Liver (tissue), 8 donors: ENCODE measurements at regions not wholly inside any gene's neighbourhood (a gene's known extent, or its start where the extent isn't known, plus 50 kb on each side); places are given as distances from the start of the nearest gene placed in this dataset.

Experiments used
- DNase-seq: peaks from one replicate; pipeline ENCODE4 v3.0.0-alpha.2; 2017; ENCODE audit warnings: low spot score
- H3K27ac ChIP-seq, 2 donors: one replicate each; pipeline ENCODE4 v1.7.0; 2013; ENCODE audit warnings: inconsistent platforms in 2 of 2, low read length in 2 of 2, control low read depth in 1 of 2, low read depth in 1 of 2, mild to moderate bottlenecking in 1 of 2
- H3K27me3 ChIP-seq, 4 donors: one replicate each; pipeline versions ENCODE4 v1.6.1 to v1.7.0; 2013; ENCODE audit warnings: low read length in 3 of 4, inconsistent platforms in 1 of 4, mild to moderate bottlenecking in 1 of 4, moderate library complexity in 1 of 4; ENCODE audit not compliant: control insufficient read depth in 4 of 4, insufficient read depth in 4 of 4
- H3K36me3 ChIP-seq, 4 donors: one replicate each; pipeline versions ENCODE4 v1.6.1 to v1.7.0; 2013; ENCODE audit warnings: low read length in 3 of 4, mild to moderate bottlenecking in 3 of 4, low read depth in 1 of 4, moderate library complexity in 1 of 4; ENCODE audit not compliant: control insufficient read depth in 4 of 4, insufficient read depth in 3 of 4
- H3K4me1 ChIP-seq, 4 donors: one replicate each; pipeline versions ENCODE4 v1.6.1 to v1.7.0; 2013; ENCODE audit warnings: low read length in 3 of 4, mild to moderate bottlenecking in 3 of 4, moderate library complexity in 1 of 4; ENCODE audit not compliant: control insufficient read depth in 4 of 4, insufficient read depth in 4 of 4
- H3K4me3 ChIP-seq, 3 donors: one replicate each; pipeline versions ENCODE4 v1.6.1 to v1.7.0; 2013; ENCODE audit warnings: low read length in 3 of 3, control low read depth in 1 of 3, low read depth in 1 of 3, mild to moderate bottlenecking in 1 of 3
- H3K9ac ChIP-seq, 2 donors: one replicate each; pipeline ENCODE4 v1.7.0; 2013; ENCODE audit warnings: low read length in 2 of 2, mild to moderate bottlenecking in 2 of 2, moderate library complexity in 2 of 2, control low read depth in 1 of 2, low read depth in 1 of 2
- H3K9me3 ChIP-seq, 4 donors: one replicate each; pipeline versions ENCODE4 v1.6.1 to v1.7.0; 2013; ENCODE audit warnings: low read length in 3 of 4; ENCODE audit not compliant: control insufficient read depth in 4 of 4
- ATF3 ChIP-seq: IDR thresholded peaks from 2 replicates; pipeline ENCODE4 v1.6.1; 2016; ENCODE audit warnings: antibody characterized with exemption
- CTCF ChIP-seq: fragments of 150-350 bp; IDR thresholded peaks from 2 replicates; pipeline ENCODE4 v1.5.1; 2017; ENCODE audit warnings: improper control_type of control experiment, low read depth, low read length; ENCODE audit not compliant: missing input control
- EGR1 ChIP-seq, 2 donors: IDR thresholded peaks; 2 replicates each; pipeline ENCODE4 v1.6.1; 2016 to 2018; ENCODE audit warnings: antibody characterized with exemption in 2 of 2, low read depth in 2 of 2
- FOXA1 ChIP-seq: IDR thresholded peaks from 2 replicates; pipeline ENCODE4 v1.6.1; 2016; ENCODE audit warnings: antibody characterized with exemption
- FOXA2 ChIP-seq: IDR thresholded peaks from 2 replicates; pipeline ENCODE4 v1.6.1; 2016; ENCODE audit warnings: antibody characterized with exemption
- GABPA ChIP-seq, 2 donors: IDR thresholded peaks in 1 of 2; conservative IDR thresholded peaks in 1 of 2; 2 replicates each; pipeline ENCODE4 v1.6.1; 2016; ENCODE audit warnings: antibody characterized with exemption in 2 of 2, mild to moderate bottlenecking in 1 of 2, moderate library complexity in 1 of 2
- JUND ChIP-seq, 2 donors: IDR thresholded peaks; 2 replicates each; pipeline ENCODE4 v1.6.1; 2016; ENCODE audit warnings: antibody characterized with exemption in 2 of 2
- NR2F2 ChIP-seq: IDR thresholded peaks from 2 replicates; pipeline ENCODE4 v1.6.1; 2016; ENCODE audit warnings: antibody characterized with exemption
- RAD21 ChIP-seq, 2 donors: IDR thresholded peaks; 2 replicates each; pipeline ENCODE4 v1.6.1; 2016; ENCODE audit warnings: antibody characterized with exemption in 2 of 2, mild to moderate bottlenecking in 2 of 2
- RXRA ChIP-seq, 2 donors: IDR thresholded peaks; 2 replicates each; pipeline ENCODE4 v1.6.1; 2017 to 2018; ENCODE audit warnings: antibody characterized with exemption in 2 of 2, mild to moderate bottlenecking in 1 of 2
- SP1 ChIP-seq: IDR thresholded peaks from 2 replicates; pipeline ENCODE4 v1.6.1; 2018; ENCODE audit warnings: antibody characterized with exemption, mild to moderate bottlenecking
- TAF1 ChIP-seq: conservative IDR thresholded peaks from 2 replicates; pipeline ENCODE4 v1.6.1; 2016; ENCODE audit warnings: antibody characterized with exemption, mild to moderate bottlenecking
- YY1 ChIP-seq: IDR thresholded peaks from 2 replicates; pipeline ENCODE4 v1.6.1; 2016; ENCODE audit warnings: antibody characterized with exemption, mild to moderate bottlenecking
- WGBS: extraction: QIAGEN DNeasy Blood & Tissue Kit; methylation state at CpG from one replicate; pipeline ENCODE4 v1.1.7; 2013; 5-methylcytosine and 5-hydroxymethylcytosine counted together
- donor health status: healthy.
- donor health status: healthy.
- donor health status: healthy.
- donor health status: healthy.
- donor health status: healthy.

GRCh38 chr1:59244891-59245290, 52.0 kb upstream of the FGGY start:
- no peak for TF ChIP-seq TAF1
- no peak for TF ChIP-seq GABPA (IDR thresholded peaks at IDR 0.05 in 1 of 2, conservative IDR thresholded peaks at IDR 0.05 in 1 of 2)
- TF ChIP-seq FOXA2, result no peak
- TF ChIP-seq RAD21 (IDR thresholded peaks at IDR 0.05), result no peak
- no peak for TF ChIP-seq CTCF
- no peak for TF ChIP-seq RXRA (IDR thresholded peaks at IDR 0.05)
- no peak for TF ChIP-seq JUND (IDR thresholded peaks at IDR 0.05)
- TF ChIP-seq ATF3, result no peak
- TF ChIP-seq EGR1 (IDR thresholded peaks at IDR 0.05; ENCODE audit: low read depth in 2 of 2), result no peak
- TF ChIP-seq FOXA1, result no peak
- TF ChIP-seq NR2F2, result no peak
- TF ChIP-seq YY1, result no peak
- no peak for TF ChIP-seq SP1
- no peak for DNase-seq
- H3K36me3 ChIP-seq, result no peaks in the 10 kb centered on the region
- no peaks in the 10 kb centered on the region for H3K9me3 ChIP-seq
- no peaks in the 10 kb centered on the region for H3K27me3 ChIP-seq
- no peak overlapping the region for H3K9ac ChIP-seq
- 92% methylated on average over 1 of the region's 1 CpG for WGBS
- H3K27ac ChIP-seq, result no peak overlapping the region
- no peaks in the 10 kb centered on the region for H3K4me1 ChIP-seq
- no peak overlapping the region for H3K4me3 ChIP-seq
